Spleen (tissue), 7 donors: ENCODE measurements at regions not wholly inside any gene's neighbourhood (a gene's known extent, or its start where the extent isn't known, plus 50 kb on each side); places are given as distances from the start of the nearest gene placed in this dataset.

Source experiments
- CTCF ChIP-seq, 11 experiments: fragments of 200-600 bp in 7 of 11; fragments of 450-650 bp in 4 of 11; sonication (generic) in 4 of 11; IDR thresholded peaks in 8 of 11; conservative IDR thresholded peaks in 3 of 11; 1 replicate in 7 of 11; 2 replicates in 4 of 11; pipeline versions ENCODE4 v1.4.0 to v1.8.0; 2016 to 2021; ENCODE audit warnings: antibody characterized with exemption in 11 of 11, inconsistent platforms in 4 of 11, mild to moderate bottlenecking in 1 of 11
- POLR2A ChIP-seq, 3 donors: fragments of 450-650 bp; IDR thresholded peaks; one replicate each; pipeline ENCODE4 v1.5.1; 2017; ENCODE audit warnings: antibody characterized with exemption in 3 of 3, mild to moderate bottlenecking in 1 of 3
- POLR2AphosphoS5 ChIP-seq, 3 donors: sonication (generic); formaldehyde crosslinking; IDR thresholded peaks; one replicate each; pipeline ENCODE4 v1.5.1; 2017; ENCODE audit warnings: antibody characterized with exemption in 3 of 3
- donor health status: DM: no; HTN: no; CAD: no; lungs with moderate emphysema.
- donor health status: DM: no; HTN: no; CAD: no.
- donor health status: DM: no; HTN: no; CAD: no.

- TF ChIP-seq CTCF (IDR thresholded peaks at IDR 0.05 in 8 of 11, conservative IDR thresholded peaks at IDR 0.05 in 3 of 11) = no peak
- TF ChIP-seq POLR2A (IDR thresholded peaks at IDR 0.05) = no peak
- TF ChIP-seq POLR2AphosphoS5 (IDR thresholded peaks at IDR 0.05) = no peak
These were observed 552.6 kb upstream of the GOLIM4 start for GRCh38 chr3:168648321-168648720.
